ENCODE measurements at regions not wholly inside any gene's neighbourhood (a gene's known extent, or its start where the extent isn't known, plus 50 kb on each side); places are given as distances from the start of the nearest gene placed in this dataset.

- TF ChIP-seq, protein P1, sequence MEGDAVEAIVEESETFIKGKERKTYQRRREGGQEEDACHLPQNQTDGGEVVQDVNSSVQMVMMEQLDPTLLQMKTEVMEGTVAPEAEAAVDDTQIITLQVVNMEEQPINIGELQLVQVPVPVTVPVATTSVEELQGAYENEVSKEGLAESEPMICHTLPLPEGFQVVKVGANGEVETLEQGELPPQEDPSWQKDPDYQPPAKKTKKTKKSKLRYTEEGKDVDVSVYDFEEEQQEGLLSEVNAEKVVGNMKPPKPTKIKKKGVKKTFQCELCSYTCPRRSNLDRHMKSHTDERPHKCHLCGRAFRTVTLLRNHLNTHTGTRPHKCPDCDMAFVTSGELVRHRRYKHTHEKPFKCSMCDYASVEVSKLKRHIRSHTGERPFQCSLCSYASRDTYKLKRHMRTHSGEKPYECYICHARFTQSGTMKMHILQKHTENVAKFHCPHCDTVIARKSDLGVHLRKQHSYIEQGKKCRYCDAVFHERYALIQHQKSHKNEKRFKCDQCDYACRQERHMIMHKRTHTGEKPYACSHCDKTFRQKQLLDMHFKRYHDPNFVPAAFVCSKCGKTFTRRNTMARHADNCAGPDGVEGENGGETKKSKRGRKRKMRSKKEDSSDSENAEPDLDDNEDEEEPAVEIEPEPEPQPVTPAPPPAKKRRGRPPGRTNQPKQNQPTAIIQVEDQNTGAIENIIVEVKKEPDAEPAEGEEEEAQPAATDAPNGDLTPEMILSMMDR (IDR thresholded peaks at IDR 0.05; ENCODE audit: extremely low read depth, missing control alignments): no peak
- no peak for DNase-seq (ENCODE audit: low spot score)
Observed at GRCh38 chr2:2717406-2717805, 386.3 kb upstream of the MYT1L start.

GRCh38 chr2:2716771-2717170, 385.7 kb upstream of the MYT1L start:
- DNase-seq (ENCODE audit: low spot score): no peak
- TF ChIP-seq, protein P1 (IDR thresholded peaks at IDR 0.05; ENCODE audit: extremely low read depth, missing control alignments): no peak

GRCh38 chr2:2715036-2715818, 384.2 kb upstream of the MYT1L start:
- TF ChIP-seq, protein P1 (IDR thresholded peaks at IDR 0.05; ENCODE audit: extremely low read depth, missing control alignments): no peak
- DNase-seq (ENCODE audit: low spot score): no peak

DNA sequence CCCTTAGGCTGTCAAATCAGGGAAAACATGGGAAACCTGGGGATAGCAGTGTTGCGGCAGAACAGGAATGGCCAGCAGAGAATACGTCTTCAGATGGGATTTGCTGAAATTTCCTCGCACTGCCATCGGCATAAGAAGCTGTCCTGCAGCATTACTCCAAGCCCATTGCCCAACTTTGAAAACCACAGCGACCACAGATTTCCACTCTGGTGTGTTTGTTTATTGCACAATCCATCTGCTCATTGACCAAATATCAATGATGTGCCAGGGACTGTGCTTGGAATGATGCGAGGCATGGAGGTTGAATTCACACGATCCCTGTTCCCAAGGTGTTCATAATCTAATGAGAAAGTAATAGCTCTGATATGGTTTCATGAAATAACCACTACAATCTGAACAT, 383.3 kb upstream of the MYT1L start:
- DNase-seq (ENCODE audit: low spot score): no peak
- TF ChIP-seq, protein P1 (IDR thresholded peaks at IDR 0.05; ENCODE audit: extremely low read depth, missing control alignments): no peak

- TF ChIP-seq, protein P1 (IDR thresholded peaks at IDR 0.05; ENCODE audit: extremely low read depth, missing control alignments): no peak
- DNase-seq (ENCODE audit: low spot score): no peak
Observed at GRCh38 chr2:2709431-2709770, 378.3 kb upstream of the MYT1L start.

GRCh38 chr2:2708575-2709430, 377.7 kb upstream of the MYT1L start:
- no peak for DNase-seq (ENCODE audit: low spot score)
- TF ChIP-seq, protein P1 (IDR thresholded peaks at IDR 0.05; ENCODE audit: extremely low read depth, missing control alignments): no peak
